BJ (cell line): ENCODE measurements at regions not wholly inside any gene's neighbourhood (a gene's known extent, or its start where the extent isn't known, plus 50 kb on each side); places are given as distances from the start of the nearest gene placed in this dataset.

Experiments
- CTCF ChIA-PET: fragments of 350-600 bp; formaldehyde crosslinking; extraction: SDS; loops from one replicate; lab custom pipeline; 2021; ENCODE audit warnings: antibody characterized with exemption, inconsistent platforms; lab: Yijun Ruan, JAX
- POLR2A ChIA-PET: fragments of 300-600 bp; sonication (Branson Sonifier 250); formaldehyde crosslinking; extraction: SDS; loops from one replicate; lab custom pipeline; 2021; ENCODE audit warnings: antibody characterized with exemption; lab: Charles Lee
- DNase-seq: peaks from one replicate; pipeline ENCODE4 v3.0.0-alpha.2; 2011; ENCODE audit warnings: low read depth
- H3K27me3 ChIP-seq: 2 replicates; pipeline ENCODE4 v1.6.0; 2011; ENCODE audit warnings: low read length; ENCODE audit not compliant: control insufficient read depth, insufficient read depth
- H3K36me3 ChIP-seq: 2 replicates; pipeline ENCODE4 v1.5.1; 2011; ENCODE audit warnings: low read length; ENCODE audit not compliant: control insufficient read depth, insufficient read depth
- H3K4me3 ChIP-seq: 2 replicates; pipeline ENCODE4 v1.5.1; 2011; ENCODE audit warnings: low read depth, mild to moderate bottlenecking, control low read depth, low read length
- TF ChIP-seq, protein P1 (sequence below): IDR thresholded peaks from 2 replicates; pipeline ENCODE4 v1.5.1; 2011; ENCODE audit warnings: low read depth, mild to moderate bottlenecking, control low read depth, inconsistent platforms, low read length, moderate library complexity; ENCODE audit not compliant: insufficient read depth

DNA sequence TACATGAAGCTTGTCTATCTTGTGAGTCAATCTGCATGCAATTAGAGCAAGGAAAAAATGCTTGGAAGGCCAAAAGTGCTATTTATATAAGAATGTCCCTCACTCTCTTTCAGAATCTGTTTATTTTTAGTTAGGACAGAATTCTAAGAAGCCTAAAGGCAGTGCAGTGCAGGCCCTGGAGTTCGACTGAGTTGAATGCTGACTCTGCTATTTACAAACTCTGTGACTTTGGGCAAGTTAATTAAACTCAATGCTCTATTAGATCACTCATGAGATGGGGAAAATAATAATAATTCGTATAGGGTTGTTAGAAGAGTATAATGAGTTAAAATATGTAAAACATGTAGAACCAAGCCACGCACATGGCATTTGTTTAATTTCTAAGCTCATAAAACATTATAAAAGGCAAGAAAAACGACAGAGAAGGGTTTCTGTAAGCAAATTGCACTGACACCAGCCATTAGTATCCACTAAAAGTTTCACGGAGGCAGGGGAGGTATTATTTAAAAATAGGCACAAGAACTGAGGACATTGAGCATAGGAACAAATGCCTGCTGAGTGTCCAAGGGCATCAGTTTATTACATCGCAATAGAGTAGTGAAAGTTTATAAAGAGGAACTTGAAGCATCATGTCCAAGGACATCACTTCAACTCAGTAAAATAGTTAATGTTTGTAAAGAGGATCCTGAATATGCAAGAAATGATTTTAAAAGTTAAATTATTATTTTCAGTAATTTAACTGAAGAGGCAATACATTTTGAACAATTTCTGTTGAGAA lies 115.0 kb upstream of the INPP4B start:
- ChIA-PET CTCF (interaction anchor here (0.8 kb wide), 1 partner anchor 62 kb away, joined by 3 read pairs; no protein-coding TSS in a partner anchor), POLR2A (no interaction called here)
- DNase-seq = no peak

DNA sequence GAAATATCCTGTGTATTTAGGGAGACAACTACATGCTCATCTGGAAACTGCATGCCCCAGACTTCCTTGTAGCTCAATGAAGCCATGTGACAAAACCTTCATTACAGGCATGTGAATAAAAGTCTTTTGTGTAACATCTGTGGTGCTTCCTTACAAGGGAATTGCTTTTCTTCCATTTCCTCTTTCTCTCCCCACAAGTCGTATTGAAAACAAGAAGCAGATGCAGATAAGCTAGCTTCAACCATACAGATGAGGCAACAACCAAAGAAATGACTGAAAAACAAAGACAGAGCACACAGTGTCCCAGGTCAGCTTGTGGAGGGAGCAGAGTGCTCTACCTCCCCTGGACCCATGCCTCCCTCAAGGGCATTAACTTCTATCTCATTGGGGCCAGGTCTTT lies 115.8 kb upstream of the INPP4B start:
- POLR2A ChIA-PET = no interaction called here
- TF ChIP-seq, protein P1, sequence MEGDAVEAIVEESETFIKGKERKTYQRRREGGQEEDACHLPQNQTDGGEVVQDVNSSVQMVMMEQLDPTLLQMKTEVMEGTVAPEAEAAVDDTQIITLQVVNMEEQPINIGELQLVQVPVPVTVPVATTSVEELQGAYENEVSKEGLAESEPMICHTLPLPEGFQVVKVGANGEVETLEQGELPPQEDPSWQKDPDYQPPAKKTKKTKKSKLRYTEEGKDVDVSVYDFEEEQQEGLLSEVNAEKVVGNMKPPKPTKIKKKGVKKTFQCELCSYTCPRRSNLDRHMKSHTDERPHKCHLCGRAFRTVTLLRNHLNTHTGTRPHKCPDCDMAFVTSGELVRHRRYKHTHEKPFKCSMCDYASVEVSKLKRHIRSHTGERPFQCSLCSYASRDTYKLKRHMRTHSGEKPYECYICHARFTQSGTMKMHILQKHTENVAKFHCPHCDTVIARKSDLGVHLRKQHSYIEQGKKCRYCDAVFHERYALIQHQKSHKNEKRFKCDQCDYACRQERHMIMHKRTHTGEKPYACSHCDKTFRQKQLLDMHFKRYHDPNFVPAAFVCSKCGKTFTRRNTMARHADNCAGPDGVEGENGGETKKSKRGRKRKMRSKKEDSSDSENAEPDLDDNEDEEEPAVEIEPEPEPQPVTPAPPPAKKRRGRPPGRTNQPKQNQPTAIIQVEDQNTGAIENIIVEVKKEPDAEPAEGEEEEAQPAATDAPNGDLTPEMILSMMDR = no peak
- DNase-seq = no peak
- no peaks in the 10 kb centered on the region for H3K36me3 ChIP-seq
- CTCF ChIA-PET = interaction anchor here (0.8 kb wide), 1 partner anchor 63 kb away, joined by 3 read pairs; no protein-coding TSS in a partner anchor
- H3K27me3 ChIP-seq = peaks cover 1% of the 10 kb centered on the region; the same call in 1 of the 2 replicates
- H3K4me3 ChIP-seq = no peak overlapping the region

More for the DNA sequence above, 115.0 kb upstream of the INPP4B start:
- no peak overlapping the region for H3K4me3 ChIP-seq
- H3K27me3 ChIP-seq = peaks cover 1% of the 10 kb centered on the region; the same call in 1 of the 2 replicates
- TF ChIP-seq, protein P1 = no peak
- H3K36me3 ChIP-seq = no peaks in the 10 kb centered on the region

DNA sequence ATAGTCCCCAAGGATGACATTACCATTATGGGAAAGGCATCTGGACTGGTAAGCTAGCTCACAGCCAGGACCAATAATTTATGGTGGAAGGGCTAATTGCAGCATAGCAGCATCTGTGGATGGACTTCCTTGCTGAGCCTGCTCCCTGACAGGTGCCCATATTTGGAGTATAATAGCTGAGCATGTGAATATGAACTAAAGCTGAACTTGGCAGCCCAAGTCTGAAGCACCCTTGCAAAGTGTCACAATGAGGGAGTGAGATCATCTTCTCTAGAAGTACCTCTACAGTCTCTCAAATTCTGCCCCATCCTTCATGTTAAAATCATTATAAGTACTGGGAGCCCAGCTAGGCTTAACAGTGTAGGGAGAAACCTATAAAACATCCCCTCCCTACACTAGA lies 128.2 kb upstream of the INPP4B start:
- ChIA-PET POLR2A (no interaction called here), CTCF (interaction anchor here (1.2 to 1.9 kb wide), 3 partner anchors 9 to 11 kb away, joined by 3 to 5 read pairs (median 4); no protein-coding TSS in a partner anchor)
- Histone ChIP-seq H3K4me3 (no peak overlapping the region), H3K36me3 (no peaks in the 10 kb centered on the region), H3K27me3 (no peaks in the 10 kb centered on the region)
- DNase-seq = no peak
- TF ChIP-seq, protein P1 = no peak

DNA sequence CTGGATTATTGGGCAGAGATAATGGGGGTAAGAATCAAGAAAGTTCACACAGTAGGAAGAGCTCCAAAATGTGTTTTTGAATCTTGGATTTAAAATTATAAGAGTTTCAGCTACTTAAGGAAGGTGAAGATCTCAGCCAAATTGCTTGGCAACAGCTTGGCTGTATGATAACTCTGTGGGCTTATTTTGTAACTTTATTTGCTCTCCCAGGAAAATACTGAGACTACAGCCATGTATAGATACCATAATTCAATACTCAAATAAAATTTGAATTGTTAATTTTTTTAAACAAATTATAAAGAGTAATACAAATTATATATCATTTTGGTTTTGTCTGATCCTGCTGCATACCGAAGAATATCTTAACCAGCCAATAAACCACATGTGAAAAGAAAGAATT lies 129.5 kb upstream of the INPP4B start:
- CTCF ChIA-PET = interaction anchor here (1.9 kb wide), 1 partner anchor 10 kb away, joined by 4 read pairs; no protein-coding TSS in a partner anchor

DNA sequence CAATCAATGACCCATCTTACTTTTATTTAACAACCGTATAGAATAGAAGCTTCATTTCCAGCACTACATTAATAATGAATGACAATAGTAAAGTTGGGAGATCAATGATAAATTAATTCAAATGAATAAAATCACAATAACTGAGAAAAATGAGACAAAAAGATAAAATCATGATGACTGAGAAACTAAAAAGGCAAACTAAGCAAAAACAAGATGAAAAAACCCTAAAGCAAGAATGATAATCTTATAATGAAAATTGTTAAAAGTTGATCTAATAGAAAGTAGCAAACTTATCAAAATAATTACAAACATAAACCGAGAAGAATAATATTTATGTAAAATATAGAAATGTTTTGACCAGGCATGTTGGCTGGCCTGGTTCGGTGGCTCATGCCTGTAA lies 130.4 kb upstream of the INPP4B start:
- H3K36me3 ChIP-seq = no peaks in the 10 kb centered on the region
- POLR2A ChIA-PET = no interaction called here

More for the DNA sequence above, 129.5 kb upstream of the INPP4B start:
- no peak for DNase-seq
- no peaks in the 10 kb centered on the region; the same call in 1 of the 2 replicates for H3K27me3 ChIP-seq
- H3K4me3 ChIP-seq = no peak overlapping the region
- H3K36me3 ChIP-seq = no peaks in the 10 kb centered on the region
- TF ChIP-seq, protein P1 = no peak
- POLR2A ChIA-PET = no interaction called here

More for the DNA sequence above, 130.4 kb upstream of the INPP4B start:
- DNase-seq = no peak
- Histone ChIP-seq H3K27me3 (no peaks in the 10 kb centered on the region; the same call in 1 of the 2 replicates), H3K4me3 (no peak overlapping the region)
- CTCF ChIA-PET = no interaction called here
- TF ChIP-seq, protein P1 = no peak
